ENCODE measurements at regions not wholly inside any gene's neighbourhood (a gene's known extent, or its start where the extent isn't known, plus 50 kb on each side); places are given as distances from the start of the nearest gene placed in this dataset.

GRCh38 chr21:27511233-27511632 is 544.3 kb upstream of the ADAMTS5 start:
- TF ChIP-seq EP300 (IDR thresholded peaks at IDR 0.05) (no peak), POLR2A (IDR thresholded peaks at IDR 0.05) (no peak)
- TF ChIP-seq, protein P1, sequence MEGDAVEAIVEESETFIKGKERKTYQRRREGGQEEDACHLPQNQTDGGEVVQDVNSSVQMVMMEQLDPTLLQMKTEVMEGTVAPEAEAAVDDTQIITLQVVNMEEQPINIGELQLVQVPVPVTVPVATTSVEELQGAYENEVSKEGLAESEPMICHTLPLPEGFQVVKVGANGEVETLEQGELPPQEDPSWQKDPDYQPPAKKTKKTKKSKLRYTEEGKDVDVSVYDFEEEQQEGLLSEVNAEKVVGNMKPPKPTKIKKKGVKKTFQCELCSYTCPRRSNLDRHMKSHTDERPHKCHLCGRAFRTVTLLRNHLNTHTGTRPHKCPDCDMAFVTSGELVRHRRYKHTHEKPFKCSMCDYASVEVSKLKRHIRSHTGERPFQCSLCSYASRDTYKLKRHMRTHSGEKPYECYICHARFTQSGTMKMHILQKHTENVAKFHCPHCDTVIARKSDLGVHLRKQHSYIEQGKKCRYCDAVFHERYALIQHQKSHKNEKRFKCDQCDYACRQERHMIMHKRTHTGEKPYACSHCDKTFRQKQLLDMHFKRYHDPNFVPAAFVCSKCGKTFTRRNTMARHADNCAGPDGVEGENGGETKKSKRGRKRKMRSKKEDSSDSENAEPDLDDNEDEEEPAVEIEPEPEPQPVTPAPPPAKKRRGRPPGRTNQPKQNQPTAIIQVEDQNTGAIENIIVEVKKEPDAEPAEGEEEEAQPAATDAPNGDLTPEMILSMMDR (IDR thresholded peaks at IDR 0.05): no peak
- no peaks in the 10 kb centered on the region for H3K4me1 ChIP-seq (ENCODE audit: insufficient read depth)
- no peak for DNase-seq
- H3K4me3 ChIP-seq: no peak overlapping the region
- H3K36me3 ChIP-seq: no peaks in the 10 kb centered on the region
- no peaks in the 10 kb centered on the region for H3K9me3 ChIP-seq
- intact Hi-C loops (cut with DNase I): no loop called here
- no peak overlapping the region for H3K27ac ChIP-seq
- H3K27me3 ChIP-seq: no peaks in the 10 kb centered on the region

DNA sequence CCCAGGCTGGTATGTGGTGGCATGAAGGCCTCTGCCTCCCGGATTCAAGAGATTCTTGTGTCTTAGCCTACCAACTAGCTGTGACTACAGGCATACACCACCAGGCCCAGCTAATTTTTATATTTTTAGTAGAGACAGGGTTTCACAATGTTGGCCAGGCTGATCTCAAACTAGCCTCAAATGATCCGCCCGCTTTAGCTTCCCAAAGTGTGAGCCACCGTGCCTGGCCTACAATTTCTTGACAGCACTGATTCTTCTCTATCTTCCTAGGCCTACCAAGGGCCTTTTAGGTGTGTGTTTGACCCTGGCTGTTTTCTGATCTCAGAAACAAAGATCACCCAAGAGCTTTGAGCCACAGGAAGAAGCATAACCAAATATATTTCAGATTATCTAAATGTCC is 540.8 kb upstream of the ADAMTS5 start:
- intact Hi-C loops (cut with DNase I): no loop called here
- whole genome bisulfite sequencing, 3 donors: 94 to 98% (median 96%) methylated on average over 4 of the region's 4 CpGs
- Histone ChIP-seq H3K36me3 (no peaks in the 10 kb centered on the region), H3K4me1 (ENCODE audit: insufficient read depth) (no peaks in the 10 kb centered on the region), H3K27me3 (no peaks in the 10 kb centered on the region), H3K9me3 (no peaks in the 10 kb centered on the region), H3K27ac (no peak overlapping the region), H3K4me3 (no peak overlapping the region)
- no peak for DNase-seq
- TF ChIP-seq POLR2A (IDR thresholded peaks at IDR 0.05): no peak
- TF ChIP-seq EP300 (IDR thresholded peaks at IDR 0.05): no peak
- TF ChIP-seq, protein P1 (IDR thresholded peaks at IDR 0.05): no peak

DNA sequence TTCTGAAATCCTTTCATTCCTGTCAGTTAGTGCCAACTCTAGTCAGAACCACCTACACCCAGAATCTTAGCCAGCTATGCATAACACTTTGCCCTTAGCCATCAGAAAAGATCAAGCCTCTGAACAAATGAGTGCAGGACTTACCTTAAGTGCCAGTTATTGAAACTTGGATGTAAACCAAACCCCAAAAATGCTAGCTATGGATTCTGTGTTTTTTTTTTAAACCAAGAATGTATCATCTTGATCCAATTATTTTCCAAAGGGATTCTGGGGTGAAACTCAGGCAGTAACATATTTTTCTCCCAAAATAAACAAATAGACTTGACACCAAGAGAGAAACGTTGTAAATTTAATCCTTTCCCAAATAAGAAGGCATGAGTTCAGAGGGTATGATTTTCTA is 538.6 kb upstream of the ADAMTS5 start:
- 5 to 7% (median 6%) methylated on average over 1 of the region's 1 CpG for WGBS, 3 donors
- no peak for DNase-seq
- H3K4me3 ChIP-seq: no peak overlapping the region
- H3K27me3 ChIP-seq: no peaks in the 10 kb centered on the region
- no peaks in the 10 kb centered on the region for H3K9me3 ChIP-seq
- H3K4me1 ChIP-seq (ENCODE audit: insufficient read depth): no peaks in the 10 kb centered on the region
- no peak overlapping the region for H3K27ac ChIP-seq
- no peak for TF ChIP-seq POLR2A (IDR thresholded peaks at IDR 0.05)
- TF ChIP-seq, protein P1 (IDR thresholded peaks at IDR 0.05): no peak
- TF ChIP-seq EP300 (IDR thresholded peaks at IDR 0.05): no peak
- H3K36me3 ChIP-seq: no peaks in the 10 kb centered on the region
- intact Hi-C loops (cut with DNase I): no loop called here

GRCh38 chr21:27502801-27503200 is 535.9 kb upstream of the ADAMTS5 start:
- Histone ChIP-seq H3K27me3 (no peaks in the 10 kb centered on the region), H3K9me3 (no peaks in the 10 kb centered on the region), H3K4me3 (no peak overlapping the region), H3K4me1 (ENCODE audit: insufficient read depth) (no peaks in the 10 kb centered on the region), H3K36me3 (no peaks in the 10 kb centered on the region), H3K27ac (no peak overlapping the region)
- TF ChIP-seq, protein P1 (IDR thresholded peaks at IDR 0.05): no peak
- TF ChIP-seq EP300 (IDR thresholded peaks at IDR 0.05) (no peak), POLR2A (IDR thresholded peaks at IDR 0.05) (no peak)
- intact Hi-C loops (cut with DNase I): no loop called here
- 87 to 95% (median 91%) methylated on average over 3 of the region's 3 CpGs for WGBS, 3 donors
- DNase-seq: no peak

GRCh38 chr21:27498025-27498424 is 531.1 kb upstream of the ADAMTS5 start:
- Histone ChIP-seq H3K27ac (no peak overlapping the region), H3K4me1 (ENCODE audit: insufficient read depth) (no peaks in the 10 kb centered on the region), H3K36me3 (no peaks in the 10 kb centered on the region), H3K27me3 (no peaks in the 10 kb centered on the region), H3K4me3 (no peak overlapping the region), H3K9me3 (no peaks in the 10 kb centered on the region)
- no peak for DNase-seq
- no peak for TF ChIP-seq EP300 (IDR thresholded peaks at IDR 0.05)
- TF ChIP-seq, protein P1 (IDR thresholded peaks at IDR 0.05): no peak
- no peak for TF ChIP-seq POLR2A (IDR thresholded peaks at IDR 0.05)
- intact Hi-C loops (cut with DNase I): no loop called here
- WGBS, 3 donors: 51 to 57% (median 54%) methylated on average over 3 of the region's 3 CpGs
